Heart left ventricle (tissue), 16 donors: ENCODE measurements at regions not wholly inside any gene's neighbourhood (a gene's known extent, or its start where the extent isn't known, plus 50 kb on each side); places are given as distances from the start of the nearest gene placed in this dataset.

Experiments used
- ATAC-seq, 4 donors: fragments of 200-7000 bp; cut with Tn5 transposase; one replicate each; pipeline ENCODE4 v1.9.1; 2020 to 2022; ENCODE audit warnings: moderate library complexity in 4 of 4, mild to moderate bottlenecking in 3 of 4, moderate number of reproducible peaks in 1 of 4
- DNase-seq, 5 donors: peaks; one replicate each; pipeline ENCODE4 v3.0.0-alpha.2; 2020
- H3K27ac ChIP-seq, 12 donors: fragments of 200-600 bp; sonication (generic) in 4 of 12; one replicate each; pipeline versions ENCODE4 v1.5.0 to v1.8.0; 2016 to 2022; ENCODE audit warnings: mild to moderate bottlenecking in 2 of 12
- H3K27me3 ChIP-seq, 9 donors: fragments of 200-600 bp; sonication (generic) in 2 of 9; one replicate each; pipeline versions ENCODE4 v1.5.1 to v1.8.0; 2016 to 2022; ENCODE audit warnings: mild to moderate bottlenecking in 3 of 9
- H3K36me3 ChIP-seq, 9 donors: fragments of 200-600 bp; sonication (generic) in 2 of 9; one replicate each; pipeline versions ENCODE4 v1.5.0 to v1.8.0; 2018 to 2022; ENCODE audit warnings: mild to moderate bottlenecking in 2 of 9
- H3K4me1 ChIP-seq, 12 donors: fragments of 200-600 bp; sonication (generic) in 4 of 12; one replicate each; pipeline versions ENCODE4 v1.5.0 to v1.8.0; 2016 to 2022; ENCODE audit warnings: mild to moderate bottlenecking in 3 of 12
- H3K4me3 ChIP-seq, 12 donors: fragments of 200-600 bp; sonication (generic) in 4 of 12; one replicate each; pipeline versions ENCODE4 v1.5.0 to v1.8.0; 2017 to 2022; ENCODE audit warnings: mild to moderate bottlenecking in 9 of 12, moderate library complexity in 4 of 12
- H3K9me3 ChIP-seq, 12 donors: fragments of 200-600 bp; sonication (generic) in 4 of 12; one replicate each; pipeline versions ENCODE4 v1.5.0 to v1.8.0; 2016 to 2022; ENCODE audit warnings: mild to moderate bottlenecking in 1 of 12
- POLR2A ChIP-seq, 2 donors: fragments of 450-650 bp; IDR thresholded peaks; one replicate each; pipeline ENCODE4 v1.6.1; 2017; ENCODE audit warnings: antibody characterized with exemption in 2 of 2, mild to moderate bottlenecking in 2 of 2, moderate library complexity in 2 of 2
- WGBS, 4 donors: extraction: QIAGEN DNeasy Blood & Tissue Kit in 2 of 4; methylation state at CpG; one replicate each; pipeline versions ENCODE4 v1.1.5 to v1.1.7; 2013 to 2018; 5-methylcytosine and 5-hydroxymethylcytosine counted together
- intact Hi-C, 10 donors: fragments of 100-400 bp; cut with DNase I; formaldehyde crosslinking; loops; one replicate each; pipeline versions ENCODE4 v1.11.1 to v1.14.2; 2022
- TF ChIP-seq, protein P1 (sequence below), 12 donors: fragments of 200-600 bp; sonication (generic) in 4 of 12; IDR thresholded peaks; one replicate each; pipeline versions ENCODE4 v1.5.0 to v1.8.0; 2018 to 2022; ENCODE audit warnings: antibody characterized with exemption in 12 of 12, mild to moderate bottlenecking in 5 of 12
- donor health status: ischemic (EF 13 %, LVEDD 7.1; RV severe dilation, severe dysfunction).
- donor health status: healthy with polysubstance abuse.
- donor health status: DM: no; HTN: yes; CAD: no.
- donor health status: DM: no; HTN: no; CAD: no.
- donor health status: ischemic (EF 25% LVEDD 6.9; RV normal size, moderate dysfunction).
- donor health status: ischemic (EF 25% LVEDD 5.7; RV mildly dilated, moderate dysfunction).
- donor health status: healthy.
- donor health status: DM: yes; HTN: yes; CAD: no.
- donor health status: ischemic (EF 35%, LVEDD 5.7; RV mildly dilated, moderate dysfunction).
- donor health status: nonischemic (EF 11% LVEDD 7.7; RV severe dilation, severe dysfunction).
- donor health status: DM: yes; HTN: yes; CAD: no.
- donor health status: PGD.
- donor health status: ischemic (EF 29% LVEDD 5.4; RV normal size, mild dysfunction).
- donor health status: nonischemic (EF 23%, LVEDD 6.1; RV moderate dilation, normal function).

DNA sequence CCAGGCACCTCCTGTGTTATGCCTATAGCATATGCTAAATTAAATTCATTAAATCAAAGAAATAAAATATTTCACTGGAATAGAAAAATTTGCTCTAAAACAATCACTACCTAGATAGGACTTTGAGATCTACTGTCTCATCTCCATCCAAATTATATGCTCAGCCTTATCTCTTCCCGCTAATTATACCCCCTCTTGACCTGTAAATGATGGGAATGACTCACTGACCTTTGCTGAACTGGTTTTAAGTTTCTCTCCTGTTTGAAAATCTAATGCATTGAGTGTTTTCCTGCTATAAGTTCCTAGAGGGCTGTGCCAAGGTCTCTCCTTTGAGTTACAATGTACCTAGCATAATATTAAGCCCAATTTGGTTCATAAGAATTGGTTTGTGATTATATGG, 110.1 kb downstream of the BMP2 start:
- no peaks in the 10 kb centered on the region for H3K36me3 ChIP-seq
- peaks cover 0 to 7% (median 0%) of the 10 kb centered on the region in 9 donors for H3K27me3 ChIP-seq
- no peak overlapping the region for H3K4me3 ChIP-seq
- no peaks in the 10 kb centered on the region for H3K4me1 ChIP-seq
- DNase-seq = no peak
- no peak for ATAC-seq
- intact Hi-C loops = no loop called here
- H3K9me3 ChIP-seq = no peaks in the 10 kb centered on the region
- TF ChIP-seq POLR2A (IDR thresholded peaks at IDR 0.05) = no peak
- TF ChIP-seq, protein P1, sequence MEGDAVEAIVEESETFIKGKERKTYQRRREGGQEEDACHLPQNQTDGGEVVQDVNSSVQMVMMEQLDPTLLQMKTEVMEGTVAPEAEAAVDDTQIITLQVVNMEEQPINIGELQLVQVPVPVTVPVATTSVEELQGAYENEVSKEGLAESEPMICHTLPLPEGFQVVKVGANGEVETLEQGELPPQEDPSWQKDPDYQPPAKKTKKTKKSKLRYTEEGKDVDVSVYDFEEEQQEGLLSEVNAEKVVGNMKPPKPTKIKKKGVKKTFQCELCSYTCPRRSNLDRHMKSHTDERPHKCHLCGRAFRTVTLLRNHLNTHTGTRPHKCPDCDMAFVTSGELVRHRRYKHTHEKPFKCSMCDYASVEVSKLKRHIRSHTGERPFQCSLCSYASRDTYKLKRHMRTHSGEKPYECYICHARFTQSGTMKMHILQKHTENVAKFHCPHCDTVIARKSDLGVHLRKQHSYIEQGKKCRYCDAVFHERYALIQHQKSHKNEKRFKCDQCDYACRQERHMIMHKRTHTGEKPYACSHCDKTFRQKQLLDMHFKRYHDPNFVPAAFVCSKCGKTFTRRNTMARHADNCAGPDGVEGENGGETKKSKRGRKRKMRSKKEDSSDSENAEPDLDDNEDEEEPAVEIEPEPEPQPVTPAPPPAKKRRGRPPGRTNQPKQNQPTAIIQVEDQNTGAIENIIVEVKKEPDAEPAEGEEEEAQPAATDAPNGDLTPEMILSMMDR (IDR thresholded peaks at IDR 0.05) = no peak
- WGBS, 4 donors = 50 to 58% (median 53%) methylated on average over 1 of the region's 1 CpG
- no peak overlapping the region for H3K27ac ChIP-seq

- intact Hi-C loops = no loop called here
- Histone ChIP-seq H3K27ac (no peak overlapping the region), H3K4me3 (no peak overlapping the region), H3K9me3 (no peaks in the 10 kb centered on the region), H3K36me3 (no peaks in the 10 kb centered on the region), H3K27me3 (no peaks in the 10 kb centered on the region), H3K4me1 (peaks cover 0 to 3% (median 0%) of the 10 kb centered on the region in 12 donors)
- DNase-seq (no peak), ATAC-seq (no peak)
- no peak for TF ChIP-seq POLR2A (IDR thresholded peaks at IDR 0.05)
- TF ChIP-seq, protein P1 (IDR thresholded peaks at IDR 0.05) = no peak
- 83 to 89% (median 87%) methylated on average over 4 of the region's 4 CpGs for WGBS, 4 donors
Observed at GRCh38 chr20:6882561-6883291, 115.2 kb downstream of the BMP2 start.

GRCh38 chr20:6884114-6884513, 116.6 kb downstream of the BMP2 start:
- no peak for ATAC-seq
- 52 to 73% (median 57%) methylated on average over 1 of the region's 1 CpG for WGBS, 4 donors

DNA sequence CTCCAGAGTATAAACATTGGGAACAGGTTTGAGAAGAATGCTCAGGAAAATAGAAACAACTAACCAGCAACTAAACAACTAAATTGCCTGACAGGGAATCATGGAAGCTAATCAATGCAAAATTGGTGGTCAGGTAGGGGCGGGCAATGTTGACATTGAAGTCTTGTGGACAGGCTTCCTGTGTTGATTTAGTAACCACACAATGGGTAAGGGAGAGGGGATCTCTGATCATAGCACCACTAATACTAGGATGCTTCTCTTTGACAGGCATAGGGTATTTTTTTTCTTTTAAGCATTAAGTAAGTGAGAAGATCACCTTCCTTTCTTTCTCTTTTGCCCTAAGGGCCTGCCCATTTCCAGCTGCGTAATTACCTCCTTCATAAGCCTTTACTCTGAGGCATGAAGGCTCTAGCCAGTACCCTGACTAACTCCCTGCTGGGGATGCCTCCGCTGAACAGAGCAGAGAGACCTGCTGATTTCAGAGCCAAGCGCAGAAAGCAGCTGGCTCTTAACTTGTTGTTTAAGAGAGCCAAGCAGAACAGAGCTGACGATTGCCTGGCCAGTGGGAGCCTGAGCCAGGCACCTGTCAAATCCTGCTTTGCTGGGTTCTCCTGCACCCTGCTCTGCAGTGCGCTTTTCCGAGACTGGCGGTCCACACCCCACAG, 118.7 kb downstream of the BMP2 start:
- TF ChIP-seq, protein P1 (IDR thresholded peaks at IDR 0.05) = no peak
- TF ChIP-seq POLR2A (IDR thresholded peaks at IDR 0.05) = no peak
- intact Hi-C loops = no loop called here
- WGBS, 4 donors = 65 to 74% (median 69%) methylated on average over 8 of the region's 8 CpGs
- H3K36me3 ChIP-seq = no peaks in the 10 kb centered on the region
- ATAC-seq (no peak), DNase-seq (no peak)
- H3K4me1 ChIP-seq = peaks cover 0 to 3% (median 0%) of the 10 kb centered on the region in 12 donors
- H3K27ac ChIP-seq = no peak overlapping the region
- no peak overlapping the region for H3K4me3 ChIP-seq
- H3K27me3 ChIP-seq = no peaks in the 10 kb centered on the region
- no peaks in the 10 kb centered on the region for H3K9me3 ChIP-seq

More at GRCh38 chr20:6884114-6884513, 116.6 kb downstream of the BMP2 start:
- no peaks in the 10 kb centered on the region for H3K27me3 ChIP-seq
- no peak overlapping the region for H3K27ac ChIP-seq
- peaks cover 0 to 3% (median 0%) of the 10 kb centered on the region in 12 donors for H3K4me1 ChIP-seq
- H3K9me3 ChIP-seq = no peaks in the 10 kb centered on the region
- TF ChIP-seq, protein P1 (IDR thresholded peaks at IDR 0.05) = no peak
- TF ChIP-seq POLR2A (IDR thresholded peaks at IDR 0.05) = no peak
- no peak overlapping the region for H3K4me3 ChIP-seq
- intact Hi-C loops = no loop called here
- no peak for DNase-seq
- no peaks in the 10 kb centered on the region for H3K36me3 ChIP-seq
